H1 (cell line): ENCODE measurements at regions not wholly inside any gene's neighbourhood (a gene's known extent, or its start where the extent isn't known, plus 50 kb on each side); places are given as distances from the start of the nearest gene placed in this dataset.

Source experiments
- TF ChIP-seq, protein P1 (sequence below), 3 experiments: IDR thresholded peaks; 1 replicate in 2 of 3; 2 replicates in 1 of 3; pipeline versions ENCODE4 v1.5.1 to v1.6.1; 2011; ENCODE audit warnings: low read length in 3 of 3, mild to moderate bottlenecking in 3 of 3, inconsistent platforms in 2 of 3, low read depth in 1 of 3, moderate library complexity in 1 of 3; ENCODE audit not compliant: insufficient read depth in 1 of 3; ENCODE audit errors: control extremely low read depth in 1 of 3

DNA sequence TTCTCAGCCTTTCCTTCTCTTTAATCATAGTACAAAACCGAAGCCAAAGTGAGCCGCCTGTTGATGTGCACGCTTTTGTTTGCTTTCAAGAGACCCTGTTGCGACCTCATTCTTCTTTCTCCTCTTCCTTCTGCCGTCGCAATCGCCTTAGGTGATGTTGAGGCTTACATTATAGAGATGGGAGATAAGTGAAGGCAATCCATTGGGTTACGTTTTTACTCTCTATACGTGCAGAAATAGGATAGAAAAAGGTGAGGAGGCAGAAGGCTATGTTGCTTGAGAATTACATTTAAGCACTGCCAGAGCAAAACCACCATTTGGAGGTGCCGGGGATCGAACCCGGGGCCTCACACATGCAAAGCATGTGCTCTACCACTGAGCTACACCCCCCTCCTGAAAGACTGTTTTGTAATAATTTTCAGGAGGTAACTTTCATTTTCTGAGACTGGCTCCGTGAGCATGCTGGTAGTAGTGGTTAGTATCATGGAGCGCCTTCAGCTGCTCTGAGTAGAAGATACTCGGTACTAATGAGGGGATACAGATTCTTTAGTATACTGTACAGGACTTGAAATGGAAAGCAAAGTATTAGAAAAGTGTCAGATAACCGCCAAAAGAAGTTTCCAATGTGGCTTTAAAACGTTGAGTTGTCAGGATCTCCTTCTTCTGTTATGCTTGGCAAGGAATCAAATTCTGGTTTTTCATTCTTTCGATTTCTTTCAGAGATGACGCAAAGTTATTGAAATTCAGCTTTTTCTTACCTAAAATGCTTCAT lies 165.6 kb downstream of the TRIM27 start (continued):
- TF ChIP-seq, protein P1, sequence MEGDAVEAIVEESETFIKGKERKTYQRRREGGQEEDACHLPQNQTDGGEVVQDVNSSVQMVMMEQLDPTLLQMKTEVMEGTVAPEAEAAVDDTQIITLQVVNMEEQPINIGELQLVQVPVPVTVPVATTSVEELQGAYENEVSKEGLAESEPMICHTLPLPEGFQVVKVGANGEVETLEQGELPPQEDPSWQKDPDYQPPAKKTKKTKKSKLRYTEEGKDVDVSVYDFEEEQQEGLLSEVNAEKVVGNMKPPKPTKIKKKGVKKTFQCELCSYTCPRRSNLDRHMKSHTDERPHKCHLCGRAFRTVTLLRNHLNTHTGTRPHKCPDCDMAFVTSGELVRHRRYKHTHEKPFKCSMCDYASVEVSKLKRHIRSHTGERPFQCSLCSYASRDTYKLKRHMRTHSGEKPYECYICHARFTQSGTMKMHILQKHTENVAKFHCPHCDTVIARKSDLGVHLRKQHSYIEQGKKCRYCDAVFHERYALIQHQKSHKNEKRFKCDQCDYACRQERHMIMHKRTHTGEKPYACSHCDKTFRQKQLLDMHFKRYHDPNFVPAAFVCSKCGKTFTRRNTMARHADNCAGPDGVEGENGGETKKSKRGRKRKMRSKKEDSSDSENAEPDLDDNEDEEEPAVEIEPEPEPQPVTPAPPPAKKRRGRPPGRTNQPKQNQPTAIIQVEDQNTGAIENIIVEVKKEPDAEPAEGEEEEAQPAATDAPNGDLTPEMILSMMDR (IDR thresholded peaks at IDR 0.05; ENCODE audit: control extremely low read depth in 1 of 3, insufficient read depth in 1 of 3, low read depth in 1 of 3, low read length in 3 of 3), result no peak
